Mucosa of gallbladder (tissue), 1 donor: ENCODE measurements at regions not wholly inside any gene's neighbourhood (a gene's known extent, or its start where the extent isn't known, plus 50 kb on each side); places are given as distances from the start of the nearest gene placed in this dataset.
"Not testable (repeated sequence)": the region's sequence is repeated elsewhere in the genome, so short reads cannot be mapped to it uniquely, and the experiment has no call there.

Experiments
- DNase-seq: peaks from one replicate; pipeline ENCODE4 v3.0.0-alpha.2; 2020; ENCODE audit warnings: low spot score
- donor health status: DM: no; HTN: no; CAD: no.

- DNase-seq: no peak
These were observed 771.2 kb downstream of the NXPH1 start for GRCh38 chr7:9204571-9204970.

GRCh38 chr7:9210114-9210513, 776.7 kb downstream of the NXPH1 start:
- DNase-seq: no peak

GRCh38 chr7:9217204-9217603, 783.8 kb downstream of the NXPH1 start:
- no peak for DNase-seq

- DNase-seq: no peak
These were observed 793.1 kb downstream of the NXPH1 start for GRCh38 chr7:9226500-9226899.

GRCh38 chr7:9231630-9232121, 798.3 kb downstream of the NXPH1 start:
- DNase-seq: no peak

- DNase-seq: no peak
These were observed 806.6 kb downstream of the NXPH1 start for GRCh38 chr7:9240001-9240400.

- DNase-seq: no peak
These were observed 808.4 kb downstream of the NXPH1 start for GRCh38 chr7:9241826-9242225.

GRCh38 chr7:9242636-9243035, 809.2 kb downstream of the NXPH1 start:
- DNase-seq: no peak

GRCh38 chr7:9250876-9251275, 817.5 kb downstream of the NXPH1 start:
- no peak for DNase-seq

- DNase-seq: no peak
These were observed 831.0 kb downstream of the NXPH1 start for GRCh38 chr7:9264395-9264794.

- DNase-seq: no peak
These were observed 846.7 kb downstream of the NXPH1 start for GRCh38 chr7:9280088-9280487.

GRCh38 chr7:9283246-9283645, 849.8 kb downstream of the NXPH1 start:
- DNase-seq: no peak

- no peak for DNase-seq
These were observed 869.0 kb downstream of the NXPH1 start for GRCh38 chr7:9302436-9302835.

- DNase-seq: no peak
These were observed 873.7 kb downstream of the NXPH1 start for GRCh38 chr7:9307131-9307530.

- no peak for DNase-seq
These were observed 891.1 kb downstream of the NXPH1 start for GRCh38 chr7:9324513-9324912.

GRCh38 chr7:9328296-9328695, 894.9 kb downstream of the NXPH1 start:
- DNase-seq: no peak

GRCh38 chr7:9349625-9350024, 916.2 kb downstream of the NXPH1 start:
- no peak for DNase-seq

- no peak for DNase-seq
These were observed 957.8 kb downstream of the NXPH1 start for GRCh38 chr7:9391221-9391620.

- no peak for DNase-seq
These were observed 958.6 kb downstream of the NXPH1 start for GRCh38 chr7:9391984-9392383.

- not testable (repeated sequence) for DNase-seq
These were observed 971.0 kb downstream of the NXPH1 start for GRCh38 chr7:9404386-9404785.

GRCh38 chr7:9407816-9408215, 974.4 kb downstream of the NXPH1 start:
- no peak for DNase-seq

GRCh38 chr7:9453521-9453920, 1020.1 kb downstream of the NXPH1 start:
- DNase-seq: no peak

GRCh38 chr7:9488555-9488954, 1055.1 kb downstream of the NXPH1 start:
- DNase-seq: no peak

- no peak for DNase-seq
These were observed 1064.9 kb downstream of the NXPH1 start for GRCh38 chr7:9498303-9498702.

GRCh38 chr7:9502269-9502668, 1068.9 kb downstream of the NXPH1 start:
- no peak for DNase-seq
